ENCODE measurements at regions not wholly inside any gene's neighbourhood (a gene's known extent, or its start where the extent isn't known, plus 50 kb on each side); places are given as distances from the start of the nearest gene placed in this dataset.

DNA sequence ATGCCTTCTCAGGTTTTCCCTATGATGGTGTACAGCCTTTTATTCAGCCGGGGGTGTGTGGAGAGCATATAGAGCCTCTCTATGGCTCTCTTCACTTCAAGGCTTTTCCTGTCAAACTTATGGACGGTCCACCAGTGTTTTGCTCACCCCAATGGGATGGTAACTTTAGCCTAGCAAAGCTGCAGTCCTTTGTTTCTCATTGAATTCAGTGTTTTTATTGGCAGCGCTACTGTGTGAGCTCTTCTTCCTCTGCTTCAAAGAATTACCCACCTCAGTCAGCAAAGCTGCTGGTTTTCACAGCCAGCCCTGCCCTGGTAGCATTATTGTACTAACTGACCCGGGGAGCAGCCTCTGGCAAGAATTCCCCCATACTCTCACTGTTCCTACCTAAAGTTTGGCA lies 145.3 kb upstream of the RRP15 start:
- Histone ChIP-seq H3K4me3 (no peak overlapping the region), H3K27me3 (ENCODE audit: control insufficient read depth in 3 of 3, insufficient read depth in 3 of 3, low read length in 2 of 3) (no peaks in the 10 kb centered on the region), H3K9ac (ENCODE audit: insufficient read depth in 1 of 2, low read length in 2 of 2) (no peak overlapping the region), H3K9me3 (ENCODE audit: control insufficient read depth in 4 of 4, insufficient read depth in 3 of 4, low read length in 3 of 4) (peaks cover 0 to 7% (median 0%) of the 10 kb centered on the region in 4 donors), H3K36me3 (ENCODE audit: control insufficient read depth in 4 of 4, insufficient read depth in 4 of 4, low read length in 4 of 4) (no peaks in the 10 kb centered on the region), H3K27ac (ENCODE audit: low read depth in 1 of 2, low read length in 1 of 2) (no peak overlapping the region), H3K4me1 (ENCODE audit: control insufficient read depth in 5 of 5, insufficient read depth in 5 of 5, low read length in 5 of 5) (no peaks in the 10 kb centered on the region)
- TF ChIP-seq, protein P1, sequence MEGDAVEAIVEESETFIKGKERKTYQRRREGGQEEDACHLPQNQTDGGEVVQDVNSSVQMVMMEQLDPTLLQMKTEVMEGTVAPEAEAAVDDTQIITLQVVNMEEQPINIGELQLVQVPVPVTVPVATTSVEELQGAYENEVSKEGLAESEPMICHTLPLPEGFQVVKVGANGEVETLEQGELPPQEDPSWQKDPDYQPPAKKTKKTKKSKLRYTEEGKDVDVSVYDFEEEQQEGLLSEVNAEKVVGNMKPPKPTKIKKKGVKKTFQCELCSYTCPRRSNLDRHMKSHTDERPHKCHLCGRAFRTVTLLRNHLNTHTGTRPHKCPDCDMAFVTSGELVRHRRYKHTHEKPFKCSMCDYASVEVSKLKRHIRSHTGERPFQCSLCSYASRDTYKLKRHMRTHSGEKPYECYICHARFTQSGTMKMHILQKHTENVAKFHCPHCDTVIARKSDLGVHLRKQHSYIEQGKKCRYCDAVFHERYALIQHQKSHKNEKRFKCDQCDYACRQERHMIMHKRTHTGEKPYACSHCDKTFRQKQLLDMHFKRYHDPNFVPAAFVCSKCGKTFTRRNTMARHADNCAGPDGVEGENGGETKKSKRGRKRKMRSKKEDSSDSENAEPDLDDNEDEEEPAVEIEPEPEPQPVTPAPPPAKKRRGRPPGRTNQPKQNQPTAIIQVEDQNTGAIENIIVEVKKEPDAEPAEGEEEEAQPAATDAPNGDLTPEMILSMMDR (IDR thresholded peaks at IDR 0.05; ENCODE audit: control extremely low read depth, extremely low read depth) = no peak
- WGBS, 2 donors = 64 to 76% methylated on average over 4 of the region's 4 CpGs
- DNase-seq (no peak), ATAC-seq (ENCODE audit: insufficient read depth, low FRiP score) (no peak)

DNA sequence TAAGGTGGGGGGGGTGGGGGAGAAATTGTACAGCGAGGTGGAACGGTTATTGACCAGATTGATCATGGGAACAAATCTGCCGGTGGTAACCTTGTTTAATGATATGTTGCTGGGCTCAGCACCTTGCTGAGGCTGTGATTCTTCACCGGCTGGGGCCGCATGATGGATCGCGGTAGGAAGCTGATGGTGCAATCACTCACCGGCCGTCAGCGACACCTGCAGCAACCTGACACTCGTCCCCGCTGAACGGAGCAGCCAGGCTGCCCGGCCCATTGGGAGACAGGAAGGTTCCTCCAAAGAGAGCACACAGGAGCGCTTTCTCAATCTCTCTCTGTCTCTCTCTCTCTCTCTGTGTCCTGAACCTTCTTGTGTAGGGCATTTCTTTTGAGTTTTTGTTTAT lies 128.5 kb upstream of the RRP15 start:
- no peak overlapping the region for H3K27ac ChIP-seq (ENCODE audit: low read depth in 1 of 2, low read length in 1 of 2)
- no peak for ATAC-seq (ENCODE audit: insufficient read depth, low FRiP score)
- peaks cover 0 to 47% (median 38%) of the 10 kb centered on the region in 3 donors for H3K27me3 ChIP-seq (ENCODE audit: control insufficient read depth in 3 of 3, insufficient read depth in 3 of 3, low read length in 2 of 3)
- no peak overlapping the region for H3K4me3 ChIP-seq
- TF ChIP-seq, protein P1 (IDR thresholded peaks at IDR 0.05; ENCODE audit: control extremely low read depth, extremely low read depth) = no peak
- 5 to 10% methylated on average over 15 of the region's 15 CpGs for WGBS, 2 donors
- no peaks in the 10 kb centered on the region for H3K9me3 ChIP-seq (ENCODE audit: control insufficient read depth in 4 of 4, insufficient read depth in 3 of 4, low read length in 3 of 4)
- DNase-seq = peak in 1 of 3 donors; percentile 8
- H3K36me3 ChIP-seq (ENCODE audit: control insufficient read depth in 4 of 4, insufficient read depth in 4 of 4, low read length in 4 of 4) = no peaks in the 10 kb centered on the region
- no peaks in the 10 kb centered on the region for H3K4me1 ChIP-seq (ENCODE audit: control insufficient read depth in 5 of 5, insufficient read depth in 5 of 5, low read length in 5 of 5)
- no peak overlapping the region for H3K9ac ChIP-seq (ENCODE audit: insufficient read depth in 1 of 2, low read length in 2 of 2)

DNA sequence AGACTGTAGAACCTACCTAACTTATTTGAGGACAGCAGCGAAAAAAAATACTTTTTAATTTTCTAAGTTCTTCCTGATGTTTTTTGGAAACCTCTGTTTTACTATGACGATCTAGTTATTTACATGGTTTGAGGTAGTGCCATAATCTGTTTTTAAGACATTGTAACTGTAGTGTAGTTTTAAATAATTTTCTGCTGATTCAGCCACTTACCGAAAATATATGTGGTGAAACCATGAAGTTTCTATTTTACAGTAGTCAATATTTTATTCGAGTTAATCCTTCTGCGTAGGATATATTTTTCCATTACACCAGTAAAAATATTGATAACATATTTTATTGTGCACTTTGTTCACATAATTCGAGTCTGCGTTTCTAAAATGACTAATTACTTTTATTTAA lies 121.7 kb upstream of the RRP15 start:
- WGBS, 2 donors = 46 to 50% methylated on average over 7 of the region's 7 CpGs
- ATAC-seq (ENCODE audit: insufficient read depth, low FRiP score) = no peak

More for the DNA sequence above, 121.7 kb upstream of the RRP15 start:
- no peak overlapping the region for H3K27ac ChIP-seq (ENCODE audit: low read depth in 1 of 2, low read length in 1 of 2)
- peaks cover 0 to 2% (median 0%) of the 10 kb centered on the region in 4 donors for H3K9me3 ChIP-seq (ENCODE audit: control insufficient read depth in 4 of 4, insufficient read depth in 3 of 4, low read length in 3 of 4)
- H3K9ac ChIP-seq (ENCODE audit: insufficient read depth in 1 of 2, low read length in 2 of 2) = no peak overlapping the region
- TF ChIP-seq, protein P1 (IDR thresholded peaks at IDR 0.05; ENCODE audit: control extremely low read depth, extremely low read depth) = no peak
- peaks cover 0 to 14% (median 0%) of the 10 kb centered on the region in 5 donors for H3K4me1 ChIP-seq (ENCODE audit: control insufficient read depth in 5 of 5, insufficient read depth in 5 of 5, low read length in 5 of 5)
- DNase-seq = peak in 1 of 3 donors; percentile 8
- peaks cover 0 to 87% (median 79%) of the 10 kb centered on the region in 3 donors for H3K27me3 ChIP-seq (ENCODE audit: control insufficient read depth in 3 of 3, insufficient read depth in 3 of 3, low read length in 2 of 3)
- no peak overlapping the region for H3K4me3 ChIP-seq
- H3K36me3 ChIP-seq (ENCODE audit: control insufficient read depth in 4 of 4, insufficient read depth in 4 of 4, low read length in 4 of 4) = no peaks in the 10 kb centered on the region

All from lung (tissue), 11 donors.